Ureter (tissue), 1 donor: ENCODE measurements at regions not wholly inside any gene's neighbourhood (a gene's known extent, or its start where the extent isn't known, plus 50 kb on each side); places are given as distances from the start of the nearest gene placed in this dataset.

Source experiments
- DNase-seq: peaks from one replicate; pipeline ENCODE4 v3.0.0-alpha.2; 2020; ENCODE audit warnings: low spot score
- donor health status: DM: yes; HTN: yes; CAD: no.

GRCh38 chr2:160672211-160672610 is 178.6 kb upstream of the RBMS1 start:
- DNase-seq: no peak

GRCh38 chr2:160674146-160674750 is 180.6 kb upstream of the RBMS1 start:
- no peak for DNase-seq

GRCh38 chr2:160679686-160680085 is 186.1 kb upstream of the RBMS1 start:
- no peak for DNase-seq

- DNase-seq: no peak
Observed at GRCh38 chr2:160680294-160680693, 186.7 kb upstream of the RBMS1 start.

- no peak for DNase-seq
Observed at GRCh38 chr2:160680974-160681373, 187.4 kb upstream of the RBMS1 start.

- DNase-seq: no peak
Observed at GRCh38 chr2:160683206-160683605, 189.6 kb upstream of the RBMS1 start.

GRCh38 chr2:160687629-160688028 is 194.0 kb upstream of the RBMS1 start:
- no peak for DNase-seq

GRCh38 chr2:160689441-160689840 is 195.8 kb upstream of the RBMS1 start:
- DNase-seq: no peak

GRCh38 chr2:160694221-160694620 is 200.6 kb upstream of the RBMS1 start:
- DNase-seq: no peak

GRCh38 chr2:160694631-160695030 is 201.0 kb upstream of the RBMS1 start:
- DNase-seq: no peak

GRCh38 chr2:160695402-160696086 is 201.9 kb upstream of the RBMS1 start:
- peak; percentile 51 for DNase-seq

GRCh38 chr2:160696087-160696452 is 202.5 kb upstream of the RBMS1 start:
- no peak for DNase-seq

GRCh38 chr2:160697817-160698216 is 204.2 kb upstream of the RBMS1 start:
- DNase-seq: no peak

- DNase-seq: no peak
Observed at GRCh38 chr2:160700021-160700814, 206.6 kb upstream of the RBMS1 start.

GRCh38 chr2:160701822-160702221 is 208.2 kb upstream of the RBMS1 start:
- DNase-seq: no peak

GRCh38 chr2:160702754-160703153 is 209.1 kb upstream of the RBMS1 start:
- DNase-seq: no peak

GRCh38 chr2:160703648-160704585 is 210.3 kb upstream of the RBMS1 start:
- DNase-seq: no peak

- DNase-seq: no peak
Observed at GRCh38 chr2:160715428-160715827, 221.8 kb upstream of the RBMS1 start.

GRCh38 chr2:160719116-160719515 is 225.5 kb upstream of the RBMS1 start:
- no peak for DNase-seq

GRCh38 chr2:160720098-160720497 is 226.5 kb upstream of the RBMS1 start:
- no peak for DNase-seq

- no peak for DNase-seq
Observed at GRCh38 chr2:160721089-160722040, 227.8 kb upstream of the RBMS1 start.
